ENCODE measurements at regions not wholly inside any gene's neighbourhood (a gene's known extent, or its start where the extent isn't known, plus 50 kb on each side); places are given as distances from the start of the nearest gene placed in this dataset.
A peak's percentile ranks its signal among the peaks of the same experiment; 100 is the strongest.

DNA sequence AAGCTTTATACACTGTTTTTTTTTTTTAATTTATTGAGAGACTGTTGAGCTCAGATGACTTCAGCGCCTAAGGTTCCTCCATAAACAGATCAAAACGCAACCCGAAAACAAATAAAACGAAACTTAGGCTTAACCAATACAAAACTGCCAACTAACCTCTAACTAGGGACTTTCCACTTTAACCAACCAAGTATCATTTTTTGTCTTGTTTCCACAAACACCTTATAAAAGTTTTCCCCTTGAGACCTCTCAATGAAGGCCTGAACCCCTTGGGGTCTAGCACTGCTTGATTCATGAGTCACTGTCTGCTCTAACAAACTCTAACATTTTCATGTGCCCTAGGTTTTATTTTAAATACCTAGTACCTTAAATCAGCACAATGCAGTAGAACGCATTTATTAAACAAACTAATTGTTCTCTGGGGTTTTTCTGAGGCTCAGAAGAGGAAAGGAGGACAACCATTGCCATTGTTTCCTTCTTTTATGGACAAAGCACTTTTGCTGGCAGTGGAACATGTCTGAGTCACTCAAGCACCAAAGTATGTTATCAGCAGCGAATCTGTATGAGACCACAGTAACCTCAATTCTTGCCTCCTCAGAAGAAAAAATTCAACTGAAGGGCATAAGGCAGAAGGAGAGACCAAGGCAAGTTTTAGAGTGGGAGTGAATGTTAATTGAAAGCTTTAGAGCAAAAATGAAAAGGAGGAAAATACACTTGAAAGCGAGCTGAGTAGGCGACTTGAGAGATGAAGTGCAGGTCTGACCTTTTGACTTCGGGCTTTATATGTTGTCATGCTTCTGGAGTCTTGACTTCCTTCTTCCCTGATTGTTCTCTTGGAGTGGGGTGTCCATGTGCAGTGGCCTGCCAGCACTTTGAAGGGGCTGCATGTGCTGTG, 97.7 kb upstream of the HCN1 start:
- peaks cover 49% of the 10 kb centered on the region for H3K4me1 ChIP-seq (ENCODE audit: low read depth, poor library complexity, severe bottlenecking)
- H3K4me2 ChIP-seq, result peak overlapping the region; percentile 62
- peak overlapping the region; percentile 99 for H3K27ac ChIP-seq
- no peaks in the 10 kb centered on the region for H3K36me3 ChIP-seq (ENCODE audit: insufficient read depth)
- TF ChIP-seq CTCF (conservative IDR thresholded peaks at IDR 0.05; ENCODE audit: low read depth, low read length), result no peak
- no peaks in the 10 kb centered on the region for H3K79me2 ChIP-seq (ENCODE audit: insufficient read depth, low read depth)
- no peaks in the 10 kb centered on the region for H3K27me3 ChIP-seq (ENCODE audit: insufficient read depth, low read depth)
- H3K4me3 ChIP-seq (IDR thresholded peaks at IDR 0.05; ENCODE audit: insufficient read depth, low read depth, low read length), result no peak overlapping the region
- peak overlapping the region; percentile 24; the same call in 1 of the 2 replicates for H2AFZ ChIP-seq (ENCODE audit: low read depth)
- H4K20me1 ChIP-seq (ENCODE audit: insufficient read depth), result no peaks in the 10 kb centered on the region
- H3K9ac ChIP-seq, result peak overlapping the region; percentile 94

GRCh38 chr5:45779874-45780671, 83.9 kb upstream of the HCN1 start:
- Histone ChIP-seq H3K27ac (no peak overlapping the region), H3K4me2 (no peak overlapping the region), H3K9ac (no peak overlapping the region), H3K79me2 (ENCODE audit: insufficient read depth, low read depth) (no peaks in the 10 kb centered on the region), H4K20me1 (ENCODE audit: insufficient read depth) (no peaks in the 10 kb centered on the region), H3K4me3 (IDR thresholded peaks at IDR 0.05; ENCODE audit: insufficient read depth, low read depth, low read length) (no peak overlapping the region), H2AFZ (ENCODE audit: low read depth) (no peak overlapping the region), H3K36me3 (ENCODE audit: insufficient read depth) (no peaks in the 10 kb centered on the region), H3K27me3 (ENCODE audit: insufficient read depth, low read depth) (no peaks in the 10 kb centered on the region), H3K4me1 (ENCODE audit: low read depth, poor library complexity, severe bottlenecking) (no peaks in the 10 kb centered on the region)
- TF ChIP-seq CTCF (conservative IDR thresholded peaks at IDR 0.05; ENCODE audit: low read depth, low read length), result no peak

GRCh38 chr5:45774528-45774927, 78.3 kb upstream of the HCN1 start:
- Histone ChIP-seq H3K27ac (no peak overlapping the region), H3K4me3 (IDR thresholded peaks at IDR 0.05; ENCODE audit: insufficient read depth, low read depth, low read length) (no peak overlapping the region), H4K20me1 (ENCODE audit: insufficient read depth) (no peaks in the 10 kb centered on the region), H3K9ac (no peak overlapping the region), H3K79me2 (ENCODE audit: insufficient read depth, low read depth) (no peaks in the 10 kb centered on the region), H3K36me3 (ENCODE audit: insufficient read depth) (no peaks in the 10 kb centered on the region), H3K27me3 (ENCODE audit: insufficient read depth, low read depth) (no peaks in the 10 kb centered on the region), H2AFZ (ENCODE audit: low read depth) (no peak overlapping the region), H3K4me2 (no peak overlapping the region), H3K4me1 (ENCODE audit: low read depth, poor library complexity, severe bottlenecking) (no peaks in the 10 kb centered on the region)
- TF ChIP-seq CTCF (conservative IDR thresholded peaks at IDR 0.05; ENCODE audit: low read depth, low read length), result peak; percentile 70

GRCh38 chr5:45772402-45772801, 76.2 kb upstream of the HCN1 start:
- H3K27ac ChIP-seq, result no peak overlapping the region
- no peak overlapping the region for H3K9ac ChIP-seq
- no peaks in the 10 kb centered on the region for H3K36me3 ChIP-seq (ENCODE audit: insufficient read depth)
- H2AFZ ChIP-seq (ENCODE audit: low read depth), result no peak overlapping the region
- no peaks in the 10 kb centered on the region for H4K20me1 ChIP-seq (ENCODE audit: insufficient read depth)
- H3K27me3 ChIP-seq (ENCODE audit: insufficient read depth, low read depth), result no peaks in the 10 kb centered on the region
- H3K4me2 ChIP-seq, result no peak overlapping the region
- no peaks in the 10 kb centered on the region for H3K79me2 ChIP-seq (ENCODE audit: insufficient read depth, low read depth)
- TF ChIP-seq CTCF (conservative IDR thresholded peaks at IDR 0.05; ENCODE audit: low read depth, low read length), result no peak
- H3K4me3 ChIP-seq (IDR thresholded peaks at IDR 0.05; ENCODE audit: insufficient read depth, low read depth, low read length), result no peak overlapping the region
- H3K4me1 ChIP-seq (ENCODE audit: low read depth, poor library complexity, severe bottlenecking), result no peaks in the 10 kb centered on the region

All from KMS-11 (cell line).